Embryonic facial prominence (tissue), 1 donor: ENCODE measurements at regions not wholly inside any gene's neighbourhood (a gene's known extent, or its start where the extent isn't known, plus 50 kb on each side); places are given as distances from the start of the nearest gene placed in this dataset.
"Not testable (repeated sequence)": the region's sequence is repeated elsewhere in the genome, so short reads cannot be mapped to it uniquely, and the experiment has no call there.

ENCODE experiments used
- DNase-seq: peaks from one replicate; pipeline ENCODE4 v3.0.0-alpha.2; 2016; ENCODE audit errors: extremely low spot score

- no peak for DNase-seq
These were observed 119.8 kb upstream of the SLC38A4 start for GRCh38 chr12:46945591-46945990.

GRCh38 chr12:46946137-46946536 lies 120.3 kb upstream of the SLC38A4 start:
- DNase-seq: no peak

- DNase-seq: no peak
These were observed 123.2 kb upstream of the SLC38A4 start for GRCh38 chr12:46948936-46949545.

GRCh38 chr12:46950094-46950493 lies 124.3 kb upstream of the SLC38A4 start:
- no peak for DNase-seq

GRCh38 chr12:46952880-46953483 lies 126.4 kb upstream of the PCED1B start:
- no peak for DNase-seq

- no peak for DNase-seq
These were observed 122.9 kb upstream of the PCED1B start for GRCh38 chr12:46956451-46957035.

GRCh38 chr12:46958053-46958452 lies 121.4 kb upstream of the PCED1B start:
- DNase-seq: no peak

GRCh38 chr12:46958599-46959290 lies 120.7 kb upstream of the PCED1B start:
- DNase-seq: no peak

GRCh38 chr12:46959502-46959901 lies 119.9 kb upstream of the PCED1B start:
- DNase-seq: no peak

GRCh38 chr12:46960681-46961080 lies 118.7 kb upstream of the PCED1B start:
- DNase-seq: no peak

- no peak for DNase-seq
These were observed 116.2 kb upstream of the PCED1B start for GRCh38 chr12:46963191-46963590.

- DNase-seq: no peak
These were observed 115.1 kb upstream of the PCED1B start for GRCh38 chr12:46963977-46964971.

- no peak for DNase-seq
These were observed 114.3 kb upstream of the PCED1B start for GRCh38 chr12:46965137-46965536.

GRCh38 chr12:46965880-46966279 lies 113.5 kb upstream of the PCED1B start:
- no peak for DNase-seq

GRCh38 chr12:46970636-46971035 lies 108.8 kb upstream of the PCED1B start:
- DNase-seq: peak; percentile 2

GRCh38 chr12:46973937-46974336 lies 105.5 kb upstream of the PCED1B start:
- not testable (repeated sequence) for DNase-seq

GRCh38 chr12:46977871-46978375 lies 101.5 kb upstream of the PCED1B start:
- no peak for DNase-seq

GRCh38 chr12:46981622-46982021 lies 97.8 kb upstream of the PCED1B start:
- DNase-seq: no peak

- no peak for DNase-seq
These were observed 96.6 kb upstream of the PCED1B start for GRCh38 chr12:46982629-46983392.

GRCh38 chr12:46983393-46983793 lies 96.0 kb upstream of the PCED1B start:
- no peak for DNase-seq
